ENCODE measurements at regions not wholly inside any gene's neighbourhood (a gene's known extent, or its start where the extent isn't known, plus 50 kb on each side); places are given as distances from the start of the nearest gene placed in this dataset.
A peak's percentile ranks its signal among the peaks of the same experiment; 100 is the strongest.

DNA sequence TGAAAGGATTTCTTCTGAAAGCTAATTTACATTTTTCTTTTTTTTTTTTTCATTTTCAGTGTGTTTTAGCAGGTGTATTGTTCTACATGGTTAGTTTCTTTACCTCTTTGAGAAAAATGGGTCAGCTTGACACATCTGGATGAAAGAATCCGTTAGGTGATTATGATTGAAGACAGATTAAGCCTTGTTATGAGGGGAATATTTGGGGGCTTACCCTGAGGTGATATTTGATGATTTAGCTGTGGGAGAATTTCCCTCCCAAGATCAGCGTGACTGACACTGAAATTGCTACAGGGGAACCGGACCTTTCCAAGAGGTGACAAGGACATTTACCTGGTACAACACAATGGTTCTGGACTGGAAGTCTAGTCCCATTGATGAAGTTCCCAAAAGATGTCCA is 147.5 kb downstream of the NFKBIZ start:
- Histone ChIP-seq H3K27me3 (no peaks in the 10 kb centered on the region), H3K4me3 (no peak overlapping the region), H3K4me1 (no peaks in the 10 kb centered on the region), H3K27ac (no peak overlapping the region), H3K9me3 (no peaks in the 10 kb centered on the region), H3K36me3 (no peaks in the 10 kb centered on the region)
- ATAC-seq (no peak), DNase-seq (no peak)
- WGBS, 2 donors, result 98% methylated on average over 3 of the region's 3 CpGs
- intact Hi-C loops (cut with DNase I), result no loop called here
- TF ChIP-seq, protein P1, sequence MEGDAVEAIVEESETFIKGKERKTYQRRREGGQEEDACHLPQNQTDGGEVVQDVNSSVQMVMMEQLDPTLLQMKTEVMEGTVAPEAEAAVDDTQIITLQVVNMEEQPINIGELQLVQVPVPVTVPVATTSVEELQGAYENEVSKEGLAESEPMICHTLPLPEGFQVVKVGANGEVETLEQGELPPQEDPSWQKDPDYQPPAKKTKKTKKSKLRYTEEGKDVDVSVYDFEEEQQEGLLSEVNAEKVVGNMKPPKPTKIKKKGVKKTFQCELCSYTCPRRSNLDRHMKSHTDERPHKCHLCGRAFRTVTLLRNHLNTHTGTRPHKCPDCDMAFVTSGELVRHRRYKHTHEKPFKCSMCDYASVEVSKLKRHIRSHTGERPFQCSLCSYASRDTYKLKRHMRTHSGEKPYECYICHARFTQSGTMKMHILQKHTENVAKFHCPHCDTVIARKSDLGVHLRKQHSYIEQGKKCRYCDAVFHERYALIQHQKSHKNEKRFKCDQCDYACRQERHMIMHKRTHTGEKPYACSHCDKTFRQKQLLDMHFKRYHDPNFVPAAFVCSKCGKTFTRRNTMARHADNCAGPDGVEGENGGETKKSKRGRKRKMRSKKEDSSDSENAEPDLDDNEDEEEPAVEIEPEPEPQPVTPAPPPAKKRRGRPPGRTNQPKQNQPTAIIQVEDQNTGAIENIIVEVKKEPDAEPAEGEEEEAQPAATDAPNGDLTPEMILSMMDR (IDR thresholded peaks at IDR 0.05), result no peak

DNA sequence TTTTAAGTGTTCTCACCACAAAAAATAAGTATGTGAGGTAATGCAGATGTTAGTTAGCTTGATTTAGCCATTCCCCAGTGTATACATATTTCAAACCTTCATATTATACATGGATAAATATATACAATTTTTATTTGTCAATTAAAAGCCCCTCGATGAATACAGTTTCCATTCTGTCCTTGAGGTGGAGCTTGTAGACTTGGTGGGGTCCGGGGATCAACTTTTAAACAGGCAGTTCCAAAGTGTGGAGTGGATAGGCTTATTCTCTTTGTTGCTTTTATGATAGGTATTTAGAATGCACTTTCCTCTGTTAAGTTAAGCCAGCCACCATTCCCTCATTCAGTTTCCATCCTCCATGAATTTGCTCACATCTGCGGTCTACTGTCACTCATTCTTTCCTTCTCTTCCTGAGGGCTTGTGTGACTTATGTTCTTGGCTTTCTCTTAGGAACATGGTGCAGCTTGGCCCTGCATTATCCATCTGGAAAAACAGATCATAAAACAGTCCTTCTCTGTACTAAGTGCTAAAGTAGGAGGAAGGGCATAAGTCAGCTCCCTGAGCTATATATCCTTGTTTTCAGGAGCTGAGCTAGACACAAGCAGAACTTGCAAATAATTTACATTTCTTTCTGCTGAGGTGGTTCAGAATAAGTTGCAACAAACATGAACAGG is 149.1 kb downstream of the NFKBIZ start:
- H3K4me3 ChIP-seq, result no peak overlapping the region
- H3K27ac ChIP-seq, result no peak overlapping the region
- WGBS, 2 donors, result 88 to 94% methylated on average over 3 of the region's 3 CpGs
- no peaks in the 10 kb centered on the region for H3K27me3 ChIP-seq
- H3K4me1 ChIP-seq, result no peaks in the 10 kb centered on the region
- TF ChIP-seq, protein P1 (IDR thresholded peaks at IDR 0.05), result no peak
- ATAC-seq (peak in 1 of 8 donors; percentile 63), DNase-seq (no peak)
- no peaks in the 10 kb centered on the region for H3K36me3 ChIP-seq
- H3K9me3 ChIP-seq, result no peaks in the 10 kb centered on the region
- intact Hi-C loops (cut with DNase I), result no loop called here

DNA sequence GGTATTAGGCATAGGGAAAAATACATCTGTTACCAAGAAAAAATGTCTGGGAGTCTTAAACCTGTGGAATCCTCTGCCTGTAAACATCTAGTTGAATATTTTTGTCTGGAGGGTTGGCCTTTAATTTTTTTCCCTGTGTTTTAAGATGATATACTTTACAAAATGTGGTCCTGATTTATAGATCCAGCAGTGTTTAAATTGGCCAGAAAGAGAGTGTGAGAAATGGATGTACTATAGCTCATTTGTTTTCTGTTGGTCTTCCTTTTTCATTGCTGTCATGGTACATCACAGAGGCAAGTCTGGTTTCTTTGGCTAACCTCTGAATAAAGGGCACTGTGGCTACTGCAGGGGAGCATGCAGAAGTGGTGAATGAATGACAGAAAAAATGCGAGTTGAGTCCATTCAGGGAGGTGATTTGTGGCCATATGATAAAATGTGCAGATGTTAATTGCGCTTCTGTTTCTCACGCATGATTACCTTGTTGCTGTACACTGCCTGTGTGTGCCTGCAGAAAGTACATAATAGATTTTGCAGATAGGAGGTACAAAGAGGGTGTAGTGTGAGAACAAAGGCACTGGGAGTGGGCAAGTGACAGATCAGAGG is 150.0 kb downstream of the NFKBIZ start:
- ATAC-seq (no peak), DNase-seq (no peak)
- Histone ChIP-seq H3K27me3 (no peaks in the 10 kb centered on the region), H3K4me1 (peaks cover 0 to 1% (median 0%) of the 10 kb centered on the region in 9 donors), H3K9me3 (no peaks in the 10 kb centered on the region), H3K36me3 (no peaks in the 10 kb centered on the region), H3K27ac (no peak overlapping the region), H3K4me3 (no peak overlapping the region)
- WGBS, 2 donors, result 89 to 93% methylated on average over 3 of the region's 3 CpGs
- TF ChIP-seq, protein P1 (IDR thresholded peaks at IDR 0.05), result no peak
- intact Hi-C loops (cut with DNase I), result no loop called here

DNA sequence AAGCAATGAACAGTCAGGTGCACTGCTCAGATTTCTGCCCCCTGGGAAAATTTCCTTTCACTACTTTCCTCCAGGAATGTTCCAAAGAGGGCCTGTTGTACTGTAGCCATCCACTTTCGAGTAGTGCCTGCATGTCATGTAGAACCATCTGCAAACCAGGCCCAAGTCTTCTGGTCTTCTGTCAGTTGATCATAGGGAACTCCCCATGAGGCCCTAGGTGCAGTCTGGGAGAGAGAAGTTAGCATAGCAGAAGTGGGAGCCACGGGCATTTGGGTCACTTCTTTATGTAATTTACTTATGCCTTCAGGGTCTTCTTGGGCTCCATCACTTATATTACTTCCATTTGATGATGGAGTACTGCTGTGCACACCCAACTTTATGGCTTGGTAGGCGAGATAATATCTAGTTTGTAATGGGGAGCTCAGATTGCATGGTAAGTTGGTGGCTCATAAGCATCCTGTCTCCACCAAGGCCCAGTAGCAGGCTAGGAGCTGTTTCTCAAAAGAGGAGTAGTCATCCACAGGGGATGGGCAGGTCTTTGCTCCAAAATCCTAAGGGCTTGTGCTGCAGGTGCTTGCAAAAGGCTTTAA is 151.4 kb downstream of the NFKBIZ start:
- ATAC-seq (no peak), DNase-seq (no peak)
- Histone ChIP-seq H3K27ac (no peak overlapping the region), H3K4me1 (peaks cover 0 to 7% (median 0%) of the 10 kb centered on the region in 9 donors), H3K4me3 (no peak overlapping the region), H3K36me3 (no peaks in the 10 kb centered on the region), H3K27me3 (no peaks in the 10 kb centered on the region), H3K9me3 (no peaks in the 10 kb centered on the region)
- TF ChIP-seq, protein P1 (IDR thresholded peaks at IDR 0.05), result no peak
- intact Hi-C loops (cut with DNase I), result loop anchor here in 1 of 10 donors (10.0 kb wide), 1 partner anchor 124 kb away; no protein-coding TSS in a partner anchor
- 88 to 90% methylated on average over 3 of the region's 3 CpGs for WGBS, 2 donors
